ENCODE measurements at regions not wholly inside any gene's neighbourhood (a gene's known extent, or its start where the extent isn't known, plus 50 kb on each side); places are given as distances from the start of the nearest gene placed in this dataset.

DNA sequence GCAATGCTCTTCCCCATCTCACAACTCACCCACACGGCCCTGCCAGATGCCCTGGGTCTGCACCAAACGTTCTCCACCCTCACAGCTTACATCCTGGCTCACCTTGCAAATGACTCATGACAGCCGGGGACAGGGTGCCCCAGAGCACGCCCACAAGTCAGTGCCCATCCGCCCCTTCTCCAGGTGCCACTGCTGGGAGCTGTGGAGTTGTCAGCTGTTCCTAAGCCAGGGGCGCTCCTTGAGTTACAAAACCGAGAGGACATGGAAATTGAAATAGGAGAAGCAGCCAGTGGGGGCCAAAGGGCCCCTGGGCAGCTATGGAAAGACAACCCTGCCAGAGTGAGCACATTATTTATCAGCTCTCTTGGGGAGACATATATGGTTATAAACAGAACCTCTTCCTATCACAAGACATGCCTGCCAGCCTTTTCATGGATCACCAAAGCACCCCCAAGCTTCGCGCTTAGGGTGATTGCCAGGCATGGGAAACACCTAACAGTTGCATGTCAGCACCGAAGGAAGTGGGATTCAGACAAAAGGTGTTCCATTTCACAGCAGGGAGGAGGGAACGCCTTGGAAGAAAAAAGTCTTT, 236.8 kb downstream of the LY86 start:
- Histone ChIP-seq H3K79me2 (ENCODE audit: insufficient read depth, low read length) (no peaks in the 10 kb centered on the region), H3K36me3 (replicated peaks in 1 of 2; ENCODE audit: control insufficient read depth in 1 of 2, insufficient read depth in 2 of 2, low read length in 2 of 2) (no peaks in the 10 kb centered on the region), H3K4me1 (ENCODE audit: control insufficient read depth in 1 of 2, insufficient read depth in 2 of 2, low read length in 2 of 2) (peaks cover 57 to 64% of the 10 kb centered on the region in 2 donors), H3K9me3 (replicated peaks in 1 of 2; ENCODE audit: control insufficient read depth in 1 of 2, insufficient read depth in 1 of 2, low read length in 2 of 2) (no peaks in the 10 kb centered on the region), H4K20me1 (ENCODE audit: insufficient read depth, low read length) (no peaks in the 10 kb centered on the region), H3K4me2 (replicated peaks; ENCODE audit: extremely low read depth, low read length, poor library complexity, severe bottlenecking) (no peak overlapping the region), H3K9ac (ENCODE audit: insufficient read depth, low read length, poor library complexity, severe bottlenecking) (no peak overlapping the region), H3K27ac (ENCODE audit: low read depth in 1 of 2, low read length in 2 of 2) (no peak overlapping the region), H3K27me3 (ENCODE audit: control insufficient read depth in 2 of 2, insufficient read depth in 2 of 2, low read length in 2 of 2) (no peaks in the 10 kb centered on the region), H3K4me3 (replicated peaks in 1 of 3; ENCODE audit: low read depth in 2 of 3, low read length in 3 of 3) (no peak overlapping the region), H2AFZ (ENCODE audit: insufficient read depth, low read depth, low read length, poor library complexity, severe bottlenecking) (no peak overlapping the region)
- WGBS (ENCODE audit: insufficient coverage) = 93% methylated on average over 2 of the region's 11 CpGs
- H3K9me3 Mint-ChIP-seq = no peaks in the 10 kb centered on the region
- H3K27ac Mint-ChIP-seq = peak overlapping the region in 4 of 7 donors; percentile 21 to 54 (median 34)
- DNase-seq = no peak
- H3K27me3 Mint-ChIP-seq (ENCODE audit: low read depth in 3 of 3) = peaks cover 4 to 14% (median 4%) of the 10 kb centered on the region in 3 donors
- intact Hi-C loops (cut with micrococcal nuclease) = no loop called here
- TF ChIP-seq, protein P1, sequence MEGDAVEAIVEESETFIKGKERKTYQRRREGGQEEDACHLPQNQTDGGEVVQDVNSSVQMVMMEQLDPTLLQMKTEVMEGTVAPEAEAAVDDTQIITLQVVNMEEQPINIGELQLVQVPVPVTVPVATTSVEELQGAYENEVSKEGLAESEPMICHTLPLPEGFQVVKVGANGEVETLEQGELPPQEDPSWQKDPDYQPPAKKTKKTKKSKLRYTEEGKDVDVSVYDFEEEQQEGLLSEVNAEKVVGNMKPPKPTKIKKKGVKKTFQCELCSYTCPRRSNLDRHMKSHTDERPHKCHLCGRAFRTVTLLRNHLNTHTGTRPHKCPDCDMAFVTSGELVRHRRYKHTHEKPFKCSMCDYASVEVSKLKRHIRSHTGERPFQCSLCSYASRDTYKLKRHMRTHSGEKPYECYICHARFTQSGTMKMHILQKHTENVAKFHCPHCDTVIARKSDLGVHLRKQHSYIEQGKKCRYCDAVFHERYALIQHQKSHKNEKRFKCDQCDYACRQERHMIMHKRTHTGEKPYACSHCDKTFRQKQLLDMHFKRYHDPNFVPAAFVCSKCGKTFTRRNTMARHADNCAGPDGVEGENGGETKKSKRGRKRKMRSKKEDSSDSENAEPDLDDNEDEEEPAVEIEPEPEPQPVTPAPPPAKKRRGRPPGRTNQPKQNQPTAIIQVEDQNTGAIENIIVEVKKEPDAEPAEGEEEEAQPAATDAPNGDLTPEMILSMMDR (IDR thresholded peaks at IDR 0.05) = no peak
- no peak overlapping the region for H3K4me3 Mint-ChIP-seq
- peaks cover 3% of the 10 kb centered on the region in 2 donors for H3K36me3 Mint-ChIP-seq
- peaks cover 38% of the 10 kb centered on the region for H3K4me1 Mint-ChIP-seq

DNA sequence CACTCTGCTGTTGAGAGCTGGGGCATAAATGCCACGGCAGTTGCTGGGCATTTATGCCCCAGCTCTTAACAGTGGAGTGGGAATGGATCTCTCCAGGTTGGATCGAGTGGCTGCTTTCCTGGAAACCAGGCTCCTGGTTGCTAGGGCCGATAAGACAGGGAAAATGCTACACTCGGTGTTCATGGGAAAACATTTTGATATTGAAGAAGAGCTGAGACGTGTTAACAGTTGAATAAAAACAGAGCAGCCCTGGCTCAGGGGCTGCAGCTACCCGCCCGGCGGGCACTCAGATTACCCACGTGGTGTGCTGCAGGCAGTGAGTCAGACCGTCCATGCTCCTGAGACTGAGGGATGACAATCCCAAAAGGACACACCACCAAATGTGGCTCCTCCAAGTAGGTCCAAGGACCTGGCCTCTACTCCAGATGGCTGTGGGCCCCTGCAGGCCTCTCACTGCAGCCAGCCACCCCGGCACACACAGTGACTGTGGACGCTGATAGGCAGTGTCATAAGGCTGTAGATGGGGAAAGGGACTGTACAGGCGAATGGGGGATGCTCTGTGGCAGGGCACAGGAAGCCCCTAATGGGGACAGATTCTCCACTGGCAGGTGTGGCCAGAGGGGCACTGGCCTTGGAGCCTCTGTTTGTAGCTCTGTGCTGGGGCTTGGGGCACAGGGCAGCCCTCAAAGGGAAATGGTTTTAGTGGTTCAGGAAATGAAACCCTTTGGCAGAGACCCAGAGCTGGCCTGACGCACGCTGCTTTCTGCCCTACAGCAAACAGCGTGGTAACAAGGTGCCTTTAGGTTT, 237.8 kb downstream of the LY86 start:
- no peaks in the 10 kb centered on the region for H3K9me3 ChIP-seq (replicated peaks in 1 of 2; ENCODE audit: control insufficient read depth in 1 of 2, insufficient read depth in 1 of 2, low read length in 2 of 2)
- peaks cover 0 to 7% (median 3%) of the 10 kb centered on the region in 3 donors for H3K27me3 Mint-ChIP-seq (ENCODE audit: low read depth in 3 of 3)
- peak; percentile 69 to 87 (median 78) for DNase-seq
- H3K4me1 Mint-ChIP-seq = peaks cover 41% of the 10 kb centered on the region
- H3K36me3 ChIP-seq (replicated peaks in 1 of 2; ENCODE audit: control insufficient read depth in 1 of 2, insufficient read depth in 2 of 2, low read length in 2 of 2) = no peaks in the 10 kb centered on the region
- no peaks in the 10 kb centered on the region for H3K27me3 ChIP-seq (ENCODE audit: control insufficient read depth in 2 of 2, insufficient read depth in 2 of 2, low read length in 2 of 2)
- peak overlapping the region; percentile 50 for H3K4me2 ChIP-seq (replicated peaks; ENCODE audit: extremely low read depth, low read length, poor library complexity, severe bottlenecking)
- peak overlapping the region; percentile 58 to 81 for H3K4me3 Mint-ChIP-seq
- H3K27ac Mint-ChIP-seq = peak overlapping the region; percentile 72 to 91 (median 83)
- no peaks in the 10 kb centered on the region for H4K20me1 ChIP-seq (ENCODE audit: insufficient read depth, low read length)
- peaks cover 57 to 67% of the 10 kb centered on the region in 2 donors for H3K4me1 ChIP-seq (ENCODE audit: control insufficient read depth in 1 of 2, insufficient read depth in 2 of 2, low read length in 2 of 2)
- H3K9ac ChIP-seq (ENCODE audit: insufficient read depth, low read length, poor library complexity, severe bottlenecking) = peak overlapping the region; percentile 39
- peaks cover 3% of the 10 kb centered on the region in 2 donors for H3K36me3 Mint-ChIP-seq
- H3K4me3 ChIP-seq (replicated peaks in 1 of 3; ENCODE audit: low read depth in 2 of 3, low read length in 3 of 3) = peak overlapping the region in 1 of 3 experiments; percentile 32
- TF ChIP-seq, protein P1 (IDR thresholded peaks at IDR 0.05) = no peak
- peak overlapping the region; percentile 84 for H2AFZ ChIP-seq (ENCODE audit: insufficient read depth, low read depth, low read length, poor library complexity, severe bottlenecking)
- no peaks in the 10 kb centered on the region for H3K79me2 ChIP-seq (ENCODE audit: insufficient read depth, low read length)
- peak overlapping the region; percentile 58 to 82 for H3K27ac ChIP-seq (ENCODE audit: low read depth in 1 of 2, low read length in 2 of 2)
- no peaks in the 10 kb centered on the region for H3K9me3 Mint-ChIP-seq
- intact Hi-C loops (cut with micrococcal nuclease) = no loop called here
- 15% methylated on average over 15 of the region's 16 CpGs for WGBS (ENCODE audit: insufficient coverage)

All from CD14-positive monocyte (primary cell).